ENCODE measurements at regions not wholly inside any gene's neighbourhood (a gene's known extent, or its start where the extent isn't known, plus 50 kb on each side); places are given as distances from the start of the nearest gene placed in this dataset.

DNA sequence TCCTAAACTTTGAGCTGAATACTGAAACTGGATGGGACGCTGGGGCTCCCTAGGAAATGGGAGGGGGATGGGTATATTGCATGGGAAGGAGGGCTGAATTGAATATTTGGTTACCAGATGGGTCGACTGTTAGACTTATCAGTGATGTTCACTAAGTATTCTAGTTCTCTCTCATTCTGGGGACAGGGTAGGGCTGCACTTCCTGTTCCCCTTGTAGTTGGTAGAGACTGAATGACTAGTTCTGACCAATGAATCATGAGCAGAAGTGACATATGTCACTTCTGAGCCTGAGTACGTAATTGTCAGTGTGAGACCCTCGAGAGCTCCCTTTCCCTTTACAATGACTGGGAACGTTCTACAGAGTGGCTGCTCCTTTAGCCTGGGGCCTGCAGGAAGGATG lies 55.5 kb upstream of the DMRT1 start:
- WGBS (ENCODE audit: low lambda C conversion rate), result 12% methylated on average over 5 of the region's 5 CpGs
- Histone ChIP-seq H3K9ac (no peak overlapping the region), H3K79me2 (ENCODE audit: insufficient read depth) (no peaks in the 10 kb centered on the region), H2AFZ (ENCODE audit: low read depth) (no peak overlapping the region), H3K4me2 (no peak overlapping the region), H3K36me3 (replicated peaks in 1 of 2; ENCODE audit: control insufficient read depth in 1 of 2, insufficient read depth in 2 of 2, low read length in 1 of 2) (no peaks in the 10 kb centered on the region), H3K9me2 (no peaks in the 10 kb centered on the region), H3K9me3 (no peaks in the 10 kb centered on the region), H3F3A (replicated peaks; ENCODE audit: insufficient read depth) (no peaks in the 10 kb centered on the region), H3K4me1 (ENCODE audit: control insufficient read depth in 1 of 2, insufficient read depth in 2 of 2, low read depth in 1 of 2, low read length in 1 of 2) (no peaks in the 10 kb centered on the region), H3K27me3 (ENCODE audit: insufficient read depth) (peaks cover 47% of the 10 kb centered on the region; the same call in 1 of the 2 replicates), H3K27ac (ENCODE audit: low read depth in 2 of 2, low read length in 1 of 2) (no peak overlapping the region), H4K20me1 (ENCODE audit: insufficient read depth) (no peaks in the 10 kb centered on the region), H3K4me3 (ENCODE audit: low read depth in 2 of 2, low read length in 1 of 2) (no peak overlapping the region)
- TF ChIP-seq, protein P1, sequence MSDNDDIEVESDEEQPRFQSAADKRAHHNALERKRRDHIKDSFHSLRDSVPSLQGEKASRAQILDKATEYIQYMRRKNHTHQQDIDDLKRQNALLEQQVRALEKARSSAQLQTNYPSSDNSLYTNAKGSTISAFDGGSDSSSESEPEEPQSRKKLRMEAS (IDR thresholded peaks at IDR 0.05; ENCODE audit: low read depth), result no peak
- ChIA-PET POLR2A (no interaction called here), CTCF (interaction anchor here (1.0 kb wide), 1 partner anchor 13 kb away, joined by 3 read pairs; no protein-coding TSS in a partner anchor)
- DNase-seq, result no peak

DNA sequence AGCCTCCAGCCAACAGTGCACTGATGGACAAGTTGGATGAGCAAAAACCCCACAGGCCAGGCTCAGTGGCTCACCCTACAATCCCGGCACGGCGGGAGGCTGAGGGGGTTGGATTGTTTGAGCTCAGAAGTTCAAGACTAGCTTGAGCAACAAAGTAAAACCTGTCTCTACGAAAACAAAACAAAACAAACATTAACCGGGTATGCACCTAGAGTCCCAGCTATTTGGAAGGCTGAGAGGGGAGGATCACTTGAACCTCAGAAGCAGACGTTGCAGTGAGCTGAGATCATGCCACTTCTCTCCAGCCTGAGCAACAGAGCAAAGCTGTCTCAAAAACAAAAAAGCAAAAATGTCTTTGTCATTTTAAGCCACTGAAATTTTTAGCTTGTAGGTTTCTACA lies 55.1 kb upstream of the DMRT1 start:
- Histone ChIP-seq H3K4me3 (ENCODE audit: low read depth in 2 of 2, low read length in 1 of 2) (no peak overlapping the region), H3F3A (replicated peaks; ENCODE audit: insufficient read depth) (no peaks in the 10 kb centered on the region), H3K79me2 (ENCODE audit: insufficient read depth) (no peaks in the 10 kb centered on the region), H3K27me3 (ENCODE audit: insufficient read depth) (peaks cover 45% of the 10 kb centered on the region; the same call in 1 of the 2 replicates), H3K4me1 (ENCODE audit: control insufficient read depth in 1 of 2, insufficient read depth in 2 of 2, low read depth in 1 of 2, low read length in 1 of 2) (no peaks in the 10 kb centered on the region), H3K9me2 (no peaks in the 10 kb centered on the region), H3K4me2 (no peak overlapping the region), H3K9me3 (no peaks in the 10 kb centered on the region), H4K20me1 (ENCODE audit: insufficient read depth) (no peaks in the 10 kb centered on the region), H3K27ac (ENCODE audit: low read depth in 2 of 2, low read length in 1 of 2) (no peak overlapping the region), H2AFZ (ENCODE audit: low read depth) (no peak overlapping the region), H3K36me3 (replicated peaks in 1 of 2; ENCODE audit: control insufficient read depth in 1 of 2, insufficient read depth in 2 of 2, low read length in 1 of 2) (no peaks in the 10 kb centered on the region), H3K9ac (no peak overlapping the region)
- ChIA-PET POLR2A (no interaction called here), CTCF (interaction anchor here (1.0 kb wide), 1 partner anchor 12 kb away, joined by 3 read pairs; no protein-coding TSS in a partner anchor)
- no peak for TF ChIP-seq EZH2phosphoT487 (IDR thresholded peaks at IDR 0.05; ENCODE audit: borderline replicate concordance, low read depth)
- no peak for TF ChIP-seq FOXJ3 (CRISPR knock-in tag; IDR thresholded peaks at IDR 0.05)
- TF ChIP-seq TCF12 (IDR thresholded peaks at IDR 0.05), result no peak
- TF ChIP-seq, protein P2, sequence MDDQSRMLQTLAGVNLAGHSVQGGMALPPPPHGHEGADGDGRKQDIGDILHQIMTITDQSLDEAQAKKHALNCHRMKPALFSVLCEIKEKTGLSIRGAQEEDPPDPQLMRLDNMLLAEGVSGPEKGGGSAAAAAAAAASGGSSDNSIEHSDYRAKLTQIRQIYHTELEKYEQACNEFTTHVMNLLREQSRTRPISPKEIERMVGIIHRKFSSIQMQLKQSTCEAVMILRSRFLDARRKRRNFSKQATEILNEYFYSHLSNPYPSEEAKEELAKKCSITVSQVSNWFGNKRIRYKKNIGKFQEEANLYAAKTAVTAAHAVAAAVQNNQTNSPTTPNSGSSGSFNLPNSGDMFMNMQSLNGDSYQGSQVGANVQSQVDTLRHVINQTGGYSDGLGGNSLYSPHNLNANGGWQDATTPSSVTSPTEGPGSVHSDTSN (IDR thresholded peaks at IDR 0.05), result no peak
- TF ChIP-seq EP300 (IDR thresholded peaks at IDR 0.05; ENCODE audit: borderline replicate concordance in 1 of 2, low read depth in 1 of 2, low read length in 1 of 2), result no peak
- 9% methylated on average over 6 of the region's 6 CpGs for WGBS (ENCODE audit: low lambda C conversion rate)
- no peak for DNase-seq

DNA sequence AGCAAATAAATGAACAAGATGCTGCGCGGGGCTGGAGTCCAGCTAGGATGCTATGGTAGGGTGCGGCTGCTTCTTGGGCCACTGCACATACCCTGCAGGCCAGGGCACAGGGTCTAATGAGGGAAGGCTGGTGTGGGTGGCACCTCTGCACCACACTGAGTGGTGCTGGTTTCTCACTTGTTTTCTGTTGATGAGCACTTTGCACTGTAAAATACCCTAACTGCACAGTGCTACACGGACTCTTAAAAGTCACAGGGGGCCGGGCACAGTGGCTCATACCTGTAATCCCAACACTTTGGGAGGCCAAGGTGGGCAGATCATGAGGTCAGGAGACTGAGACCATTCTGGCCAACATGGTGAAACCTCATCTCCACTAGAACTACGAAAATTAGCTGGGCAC lies 52.7 kb upstream of the DMRT1 start:
- Histone ChIP-seq H3K4me2 (no peak overlapping the region), H4K20me1 (ENCODE audit: insufficient read depth) (no peaks in the 10 kb centered on the region), H3K9ac (no peak overlapping the region), H3K27me3 (ENCODE audit: insufficient read depth) (peaks cover 50% of the 10 kb centered on the region; the same call in 1 of the 2 replicates), H3F3A (replicated peaks; ENCODE audit: insufficient read depth) (no peaks in the 10 kb centered on the region), H3K27ac (ENCODE audit: low read depth in 2 of 2, low read length in 1 of 2) (no peak overlapping the region), H3K4me1 (ENCODE audit: control insufficient read depth in 1 of 2, insufficient read depth in 2 of 2, low read depth in 1 of 2, low read length in 1 of 2) (no peaks in the 10 kb centered on the region), H3K4me3 (ENCODE audit: low read depth in 2 of 2, low read length in 1 of 2) (no peak overlapping the region), H3K79me2 (ENCODE audit: insufficient read depth) (no peaks in the 10 kb centered on the region), H3K9me3 (no peaks in the 10 kb centered on the region), H3K36me3 (replicated peaks in 1 of 2; ENCODE audit: control insufficient read depth in 1 of 2, insufficient read depth in 2 of 2, low read length in 1 of 2) (no peaks in the 10 kb centered on the region), H3K9me2 (no peaks in the 10 kb centered on the region), H2AFZ (ENCODE audit: low read depth) (no peak overlapping the region)
- ChIA-PET CTCF (interaction anchor here (1.4 kb wide), 1 partner anchor 221 kb away, joined by 3 read pairs; no protein-coding TSS in a partner anchor), POLR2A (no interaction called here)
- no peak for DNase-seq
- WGBS (ENCODE audit: low lambda C conversion rate), result 17% methylated on average over 6 of the region's 6 CpGs
- TF ChIP-seq RCOR1 (IDR thresholded peaks at IDR 0.05; ENCODE audit: low read length) (no peak), RXRA (IDR thresholded peaks at IDR 0.05; ENCODE audit: borderline replicate concordance, low read depth) (no peak), NRF1 (IDR thresholded peaks at IDR 0.05; ENCODE audit: low read depth, low read length) (no peak), SMC3 (IDR thresholded peaks at IDR 0.05; ENCODE audit: low read depth, low read length) (no peak), GABPA (IDR thresholded peaks at IDR 0.05; ENCODE audit: low read depth) (no peak), TCF12 (IDR thresholded peaks at IDR 0.05) (no peak), TEAD4 (IDR thresholded peaks at IDR 0.05; ENCODE audit: borderline replicate concordance, insufficient read depth) (no peak), FOSL2 (IDR thresholded peaks at IDR 0.05; ENCODE audit: borderline replicate concordance, low read depth) (no peak), EZH2phosphoT487 (IDR thresholded peaks at IDR 0.05; ENCODE audit: borderline replicate concordance, low read depth) (no peak), ELF1 (IDR thresholded peaks at IDR 0.05) (no peak), MEF2A (IDR thresholded peaks at IDR 0.05; ENCODE audit: borderline replicate concordance, low read depth) (no peak)
- TF ChIP-seq, protein P1 (IDR thresholded peaks at IDR 0.05; ENCODE audit: low read depth), result no peak
- TF ChIP-seq, protein P2 (IDR thresholded peaks at IDR 0.05), result no peak
- TF ChIP-seq, protein P3, sequence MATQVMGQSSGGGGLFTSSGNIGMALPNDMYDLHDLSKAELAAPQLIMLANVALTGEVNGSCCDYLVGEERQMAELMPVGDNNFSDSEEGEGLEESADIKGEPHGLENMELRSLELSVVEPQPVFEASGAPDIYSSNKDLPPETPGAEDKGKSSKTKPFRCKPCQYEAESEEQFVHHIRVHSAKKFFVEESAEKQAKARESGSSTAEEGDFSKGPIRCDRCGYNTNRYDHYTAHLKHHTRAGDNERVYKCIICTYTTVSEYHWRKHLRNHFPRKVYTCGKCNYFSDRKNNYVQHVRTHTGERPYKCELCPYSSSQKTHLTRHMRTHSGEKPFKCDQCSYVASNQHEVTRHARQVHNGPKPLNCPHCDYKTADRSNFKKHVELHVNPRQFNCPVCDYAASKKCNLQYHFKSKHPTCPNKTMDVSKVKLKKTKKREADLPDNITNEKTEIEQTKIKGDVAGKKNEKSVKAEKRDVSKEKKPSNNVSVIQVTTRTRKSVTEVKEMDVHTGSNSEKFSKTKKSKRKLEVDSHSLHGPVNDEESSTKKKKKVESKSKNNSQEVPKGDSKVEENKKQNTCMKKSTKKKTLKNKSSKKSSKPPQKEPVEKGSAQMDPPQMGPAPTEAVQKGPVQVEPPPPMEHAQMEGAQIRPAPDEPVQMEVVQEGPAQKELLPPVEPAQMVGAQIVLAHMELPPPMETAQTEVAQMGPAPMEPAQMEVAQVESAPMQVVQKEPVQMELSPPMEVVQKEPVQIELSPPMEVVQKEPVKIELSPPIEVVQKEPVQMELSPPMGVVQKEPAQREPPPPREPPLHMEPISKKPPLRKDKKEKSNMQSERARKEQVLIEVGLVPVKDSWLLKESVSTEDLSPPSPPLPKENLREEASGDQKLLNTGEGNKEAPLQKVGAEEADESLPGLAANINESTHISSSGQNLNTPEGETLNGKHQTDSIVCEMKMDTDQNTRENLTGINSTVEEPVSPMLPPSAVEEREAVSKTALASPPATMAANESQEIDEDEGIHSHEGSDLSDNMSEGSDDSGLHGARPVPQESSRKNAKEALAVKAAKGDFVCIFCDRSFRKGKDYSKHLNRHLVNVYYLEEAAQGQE (IDR thresholded peaks at IDR 0.05; ENCODE audit: low read depth, low read length), result no peak

All from SK-N-SH (cell line).